SK-N-SH treated with all-trans-retinoic acid at 6 μM for 48 hours (cell line): ENCODE measurements at regions not wholly inside any gene's neighbourhood (a gene's known extent, or its start where the extent isn't known, plus 50 kb on each side); places are given as distances from the start of the nearest gene placed in this dataset.
"Not testable (repeated sequence)": the region's sequence is repeated elsewhere in the genome, so short reads cannot be mapped to it uniquely, and the experiment has no call there.

Experiments
- GLIS3 ChIP-seq: fragments of 250-450 bp; sonication (Bioruptor Pico); IDR thresholded peaks from 2 replicates; pipeline ENCODE4 v1.5.0; 2020; ENCODE audit warnings: mild to moderate bottlenecking, moderate library complexity
- PATZ1 ChIP-seq: fragments of 250-450 bp; sonication (Bioruptor Pico); IDR thresholded peaks from 2 replicates; pipeline ENCODE4 v1.8.0; 2020; ENCODE audit warnings: mild to moderate bottlenecking, moderate library complexity, borderline replicate concordance
- RARB ChIP-seq: fragments of 250-450 bp; sonication (Bioruptor Pico); IDR thresholded peaks from 2 replicates; pipeline ENCODE4 v1.8.0; 2021; ENCODE audit warnings: mild to moderate bottlenecking, moderate library complexity
- ZC3H10 ChIP-seq: fragments of 250-450 bp; sonication (Bioruptor Pico); IDR thresholded peaks from 2 replicates; pipeline ENCODE4 v1.5.1; 2021; ENCODE audit warnings: mild to moderate bottlenecking, moderate library complexity
- ZFP3 ChIP-seq: fragments of 250-450 bp; sonication (Bioruptor Pico); IDR thresholded peaks from 2 replicates; pipeline ENCODE4 v1.5.0; 2020; ENCODE audit warnings: mild to moderate bottlenecking, moderate library complexity
- ZNF70 ChIP-seq: fragments of 450-650 bp; formaldehyde crosslinking; IDR thresholded peaks from 2 replicates; pipeline ENCODE4 v1.5.0; 2020; ENCODE audit warnings: mild to moderate bottlenecking, moderate library complexity

DNA sequence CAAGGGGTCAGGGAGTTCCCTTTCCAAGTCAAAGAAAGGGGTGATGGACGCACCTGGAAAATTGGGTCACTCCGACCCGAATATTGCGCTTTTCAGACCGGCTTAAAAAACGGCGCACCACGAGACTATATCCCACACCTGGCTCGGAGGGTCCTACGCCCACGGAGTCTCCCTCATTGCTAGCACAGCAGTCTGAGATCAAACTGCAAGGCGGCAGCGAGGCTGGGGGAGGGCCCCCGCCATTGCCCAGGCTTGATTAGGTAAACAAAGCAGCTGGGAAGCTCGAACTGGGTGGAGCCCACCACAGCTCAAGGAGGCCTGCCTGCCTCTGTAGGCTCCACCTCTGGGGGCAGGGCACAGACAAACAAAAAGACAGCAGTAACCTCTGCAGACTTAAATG is 1150.5 kb downstream of the HACE1 start:
- TF ChIP-seq ZFP3 (CRISPR knock-in tag); RARB (CRISPR knock-in tag); GLIS3 (CRISPR knock-in tag); PATZ1; ZNF70 (CRISPR knock-in tag); ZC3H10: not testable (repeated sequence)
